A673 (cell line): ENCODE measurements at regions not wholly inside any gene's neighbourhood (a gene's known extent, or its start where the extent isn't known, plus 50 kb on each side); places are given as distances from the start of the nearest gene placed in this dataset.

Experiments
- BruUV-seq: library from RNA; stranded (reverse); fragments of 400-500 nt; replicated peaks from 2 replicates; lab custom pipeline; 2021; lab: Mats Ljungman, UMichigan
- CTCF ChIA-PET: fragments of 300-600 bp; sonication (Branson Sonifier 250); formaldehyde crosslinking; loops from one replicate; lab custom pipeline; 2022; ENCODE audit warnings: antibody characterized with exemption; lab: Charles Lee
- POLR2A ChIA-PET: fragments of 300-600 bp; sonication (Branson Sonifier 250); formaldehyde crosslinking; loops from one replicate; lab custom pipeline; 2022; ENCODE audit warnings: antibody characterized with exemption; ENCODE audit not compliant: low non-redundant PET; lab: Charles Lee
- DNase-seq: peaks from one replicate; pipeline ENCODE4 v3.0.0-alpha.2; 2015; ENCODE audit warnings: low spot score
- H3K27ac ChIP-seq: fragments of 200-600 bp; sonication (generic); 2 replicates; pipeline ENCODE4 v1.5.1; 2016; ENCODE audit warnings: mixed run types, low read depth, mild to moderate bottlenecking, mixed read lengths, antibody characterized with exemption, low read length; ENCODE audit not compliant: poor library complexity, severe bottlenecking
- H3K27me3 ChIP-seq: fragments of 200-600 bp; sonication (generic); replicated peaks from 2 replicates; pipeline ENCODE4 v1.6.1; 2017; ENCODE audit warnings: mixed run types, low read depth, mild to moderate bottlenecking, mixed read lengths, antibody characterized with exemption, low read length; ENCODE audit not compliant: insufficient read depth, poor library complexity
- H3K36me3 ChIP-seq: fragments of 200-600 bp; sonication (generic); 2 replicates; pipeline ENCODE4 v1.6.1; 2016; ENCODE audit warnings: mixed run types, mild to moderate bottlenecking, mixed read lengths, antibody characterized with exemption, low read length; ENCODE audit not compliant: insufficient read depth, poor library complexity, severe bottlenecking
- H3K4me1 ChIP-seq: fragments of 200-600 bp; sonication (generic); 2 replicates; pipeline ENCODE4 v1.6.1; 2017; ENCODE audit warnings: mixed run types, mild to moderate bottlenecking, mixed read lengths, antibody characterized with exemption, low read length; ENCODE audit not compliant: insufficient read depth, poor library complexity, severe bottlenecking
- H3K4me3 ChIP-seq: fragments of 200-600 bp; sonication (generic); 2 replicates; pipeline ENCODE4 v1.5.1; 2016; ENCODE audit warnings: low read depth, mixed run types, mild to moderate bottlenecking, mixed read lengths, low read length; ENCODE audit not compliant: poor library complexity, severe bottlenecking
- H3K9me3 ChIP-seq: fragments of 200-600 bp; sonication (generic); 2 replicates; pipeline ENCODE4 v1.6.1; 2016; ENCODE audit warnings: mixed run types, low read depth, mild to moderate bottlenecking, mixed read lengths, antibody characterized with exemption, low read length; ENCODE audit not compliant: poor library complexity, severe bottlenecking
- CTCF ChIP-seq: fragments of 300-800, 200-600 bp; sonication (generic); conservative IDR thresholded peaks from 2 replicates; pipeline ENCODE4 v1.5.1; 2017; ENCODE audit warnings: low read depth, mild to moderate bottlenecking, antibody characterized with exemption, low read length, moderate library complexity, mixed read lengths
- EZH2 ChIP-seq: fragments of 200-600 bp; sonication (generic); IDR thresholded peaks from 2 replicates; pipeline ENCODE4 v1.6.1; 2017; ENCODE audit warnings: borderline replicate concordance, low read depth, mild to moderate bottlenecking, mixed read lengths, antibody characterized with exemption, low read length; ENCODE audit not compliant: poor library complexity, severe bottlenecking
- intact Hi-C: fragments of 100-400 bp; cut with micrococcal nuclease; formaldehyde crosslinking; loops from one replicate; pipeline ENCODE4 v1.10.0; 2022; ENCODE audit not compliant: unreplicated experiment

DNA sequence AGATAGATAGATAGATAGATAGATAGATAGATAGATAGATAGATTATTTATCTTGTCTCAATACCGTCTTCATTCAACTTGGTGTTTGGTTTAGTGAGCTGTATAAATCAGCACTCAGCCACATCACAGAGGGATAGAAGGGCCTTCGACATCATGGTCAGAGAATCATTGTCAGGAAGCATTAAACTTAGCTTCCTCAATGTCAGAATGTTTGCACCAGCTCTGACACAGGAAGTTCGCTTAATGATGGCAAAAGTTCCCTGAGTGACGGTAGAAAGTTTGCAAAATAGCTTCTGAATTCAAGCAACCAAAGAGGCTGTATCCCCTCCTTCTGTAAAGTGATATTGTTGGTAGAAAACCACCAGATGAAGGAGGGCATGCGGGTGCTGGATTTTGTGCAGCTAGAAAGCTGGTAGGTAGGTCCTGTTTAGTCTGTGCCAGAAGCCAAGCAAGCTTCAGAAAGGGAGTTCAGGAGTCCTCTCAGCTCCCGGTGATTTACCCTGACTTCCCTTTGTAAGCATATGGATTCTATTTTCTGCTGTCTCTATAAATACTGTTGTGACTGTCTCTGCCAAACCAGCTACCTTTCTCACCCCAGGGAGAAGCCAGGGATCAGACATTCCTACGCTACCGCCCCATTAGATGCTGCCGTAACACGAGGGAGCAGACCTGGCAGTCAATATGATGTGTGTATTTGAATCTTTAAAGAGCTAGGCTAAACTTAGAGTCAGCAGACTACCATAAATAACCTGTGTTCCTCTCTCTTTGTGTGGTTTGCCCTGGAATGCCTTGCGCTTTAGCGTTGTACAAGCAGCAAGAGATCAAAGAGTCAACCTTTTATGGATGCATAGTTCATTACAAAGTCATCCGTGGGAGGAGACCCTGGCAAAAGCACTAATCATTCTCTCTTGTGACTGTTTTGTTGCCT, 200.5 kb upstream of the KIAA1217 start:
- ChIA-PET CTCF (interaction anchor here (1.9 kb wide), 1 partner anchor 14 kb away, joined by 8 read pairs; no protein-coding TSS in a partner anchor), POLR2A (no interaction called here)
- H3K4me3 ChIP-seq: no peak overlapping the region
- no peaks in the 10 kb centered on the region for H3K36me3 ChIP-seq
- no peaks in the 10 kb centered on the region for H3K9me3 ChIP-seq
- no TSS peak for BruUV-seq
- H3K27ac ChIP-seq: peak overlapping the region; percentile 25
- peaks cover 37% of the 10 kb centered on the region for H3K4me1 ChIP-seq
- intact Hi-C loops: no loop called here
- TF ChIP-seq EZH2 (no peak), CTCF (no peak)
- DNase-seq: peak; percentile 39
- H3K27me3 ChIP-seq: no peaks in the 10 kb centered on the region

DNA sequence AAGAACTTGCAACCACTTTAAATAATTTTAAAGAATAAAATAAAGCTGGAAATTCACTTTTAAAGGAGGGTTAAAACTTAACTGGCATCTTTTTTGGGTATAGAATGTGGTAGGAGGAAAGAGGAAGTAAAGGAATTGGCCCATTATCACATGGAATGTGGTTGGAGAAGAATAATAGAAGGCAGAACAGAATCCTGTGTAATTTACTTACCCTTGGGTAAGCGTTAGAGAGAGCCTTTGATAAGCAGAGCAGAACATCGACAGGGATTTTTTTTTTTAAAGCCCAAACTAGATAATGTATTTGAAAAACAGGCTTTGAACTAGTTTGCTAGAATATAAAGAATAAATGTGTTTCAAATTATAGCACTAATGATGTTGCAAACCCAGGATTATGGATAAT, 199.8 kb upstream of the KIAA1217 start:
- intact Hi-C loops: no loop called here
- Histone ChIP-seq H3K4me3 (no peak overlapping the region), H3K36me3 (no peaks in the 10 kb centered on the region), H3K27ac (peak overlapping the region; percentile 25), H3K4me1 (peaks cover 37% of the 10 kb centered on the region), H3K27me3 (no peaks in the 10 kb centered on the region), H3K9me3 (no peaks in the 10 kb centered on the region)
- TF ChIP-seq CTCF: no peak
- TF ChIP-seq EZH2: no peak
- ChIA-PET POLR2A (no interaction called here), CTCF (interaction anchor here (1.9 kb wide), 1 partner anchor 15 kb away, joined by 8 read pairs; no protein-coding TSS in a partner anchor)
- DNase-seq: no peak
- BruUV-seq: no TSS peak

DNA sequence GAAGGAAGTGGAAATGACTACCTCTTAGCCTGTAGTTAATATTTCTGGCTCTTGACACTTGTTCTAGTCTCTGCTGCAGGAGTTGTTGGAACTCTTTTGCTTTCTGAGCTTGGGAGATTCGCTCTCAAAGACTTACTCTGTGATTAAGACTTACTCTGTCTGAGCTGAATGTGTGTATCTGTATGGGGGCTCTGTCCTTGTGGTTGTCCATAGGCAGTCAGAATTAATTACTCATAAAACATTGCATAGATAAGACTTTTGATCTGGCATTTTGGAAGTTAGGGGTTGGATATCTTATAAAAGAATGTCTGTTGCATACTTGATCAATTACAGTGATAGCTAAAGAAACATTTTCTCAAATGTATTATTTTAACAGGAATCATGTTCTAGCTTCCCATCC, 199.2 kb upstream of the KIAA1217 start:
- H3K27me3 ChIP-seq: no peaks in the 10 kb centered on the region
- intact Hi-C loops: no loop called here
- CTCF ChIA-PET: interaction anchor here (1.9 kb wide), 1 partner anchor 15 kb away, joined by 8 read pairs; no protein-coding TSS in a partner anchor
- H3K36me3 ChIP-seq: no peaks in the 10 kb centered on the region
- H3K27ac ChIP-seq: no peak overlapping the region
- POLR2A ChIA-PET: interaction anchor here (0.5 to 0.6 kb wide), 2 partner anchors 54 to 198 kb away, joined by 3 to 13 read pairs; no protein-coding TSS in a partner anchor
- BruUV-seq: no TSS peak
- peaks cover 37% of the 10 kb centered on the region for H3K4me1 ChIP-seq
- TF ChIP-seq EZH2 (no peak), CTCF (no peak)
- no peaks in the 10 kb centered on the region for H3K9me3 ChIP-seq
- DNase-seq: no peak
- H3K4me3 ChIP-seq: no peak overlapping the region
